Duodenal mucosa (tissue), 2 donors: ENCODE measurements at regions not wholly inside any gene's neighbourhood (a gene's known extent, or its start where the extent isn't known, plus 50 kb on each side); places are given as distances from the start of the nearest gene placed in this dataset.

ENCODE experiments used
- H3K27ac ChIP-seq: one replicate; pipeline ENCODE4 v1.7.0; 2013; ENCODE audit warnings: low read depth, low read length
- H3K27me3 ChIP-seq, 2 donors: one replicate each; pipeline ENCODE4 v1.7.0; 2013; ENCODE audit warnings: low read length in 2 of 2, control low read depth in 1 of 2; ENCODE audit not compliant: insufficient read depth in 2 of 2, control insufficient read depth in 1 of 2
- H3K36me3 ChIP-seq, 2 donors: one replicate each; pipeline ENCODE4 v1.7.0; 2013; ENCODE audit warnings: low read length in 2 of 2, control low read depth in 1 of 2; ENCODE audit not compliant: insufficient read depth in 2 of 2, control insufficient read depth in 1 of 2
- H3K4me1 ChIP-seq, 2 donors: one replicate each; pipeline ENCODE4 v1.7.0; 2013; ENCODE audit warnings: low read length in 2 of 2, control low read depth in 1 of 2; ENCODE audit not compliant: insufficient read depth in 2 of 2, control insufficient read depth in 1 of 2
- H3K4me3 ChIP-seq, 2 donors: one replicate each; pipeline ENCODE4 v1.7.0; 2013; ENCODE audit warnings: low read length in 2 of 2, low read depth in 1 of 2
- H3K9ac ChIP-seq, 2 donors: one replicate each; pipeline ENCODE4 v1.7.0; 2013; ENCODE audit warnings: low read length in 2 of 2, low read depth in 1 of 2
- H3K9me3 ChIP-seq, 2 donors: one replicate each; pipeline ENCODE4 v1.7.0; 2013; ENCODE audit warnings: low read length in 2 of 2, control low read depth in 1 of 2; ENCODE audit not compliant: control insufficient read depth in 1 of 2

DNA sequence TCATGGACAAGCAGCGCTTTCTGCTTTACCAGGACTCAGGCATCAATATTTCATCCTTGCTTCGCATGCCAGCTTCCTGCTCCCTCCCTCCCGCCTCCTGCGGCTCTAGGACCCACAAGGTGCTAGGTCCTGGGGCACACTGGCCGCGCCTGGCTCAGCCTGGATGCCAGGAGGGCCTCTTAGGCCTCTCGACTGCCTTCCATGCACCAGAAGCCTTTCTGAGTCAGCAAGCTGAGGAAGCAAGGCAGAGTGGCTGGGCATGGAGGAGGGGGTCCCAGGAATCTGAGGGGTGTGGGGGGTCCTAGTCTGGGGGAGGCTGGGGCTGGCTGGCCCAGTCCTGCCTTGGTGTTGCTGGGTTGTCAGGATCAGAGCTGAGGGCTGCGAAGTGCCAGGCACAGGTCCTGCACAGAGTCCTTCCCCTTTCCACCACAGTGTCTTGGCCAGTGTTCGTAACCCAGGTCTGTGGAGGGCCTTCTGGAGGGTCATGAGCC lies 61.0 kb upstream of the THY1 start:
- no peak overlapping the region for H3K9ac ChIP-seq
- no peaks in the 10 kb centered on the region for H3K36me3 ChIP-seq
- no peak overlapping the region for H3K27ac ChIP-seq
- H3K4me3 ChIP-seq, result no peak overlapping the region
- peaks cover 0 to 4% of the 10 kb centered on the region in 2 donors for H3K27me3 ChIP-seq
- peaks cover 0 to 4% of the 10 kb centered on the region in 2 donors for H3K4me1 ChIP-seq
- H3K9me3 ChIP-seq, result no peaks in the 10 kb centered on the region

DNA sequence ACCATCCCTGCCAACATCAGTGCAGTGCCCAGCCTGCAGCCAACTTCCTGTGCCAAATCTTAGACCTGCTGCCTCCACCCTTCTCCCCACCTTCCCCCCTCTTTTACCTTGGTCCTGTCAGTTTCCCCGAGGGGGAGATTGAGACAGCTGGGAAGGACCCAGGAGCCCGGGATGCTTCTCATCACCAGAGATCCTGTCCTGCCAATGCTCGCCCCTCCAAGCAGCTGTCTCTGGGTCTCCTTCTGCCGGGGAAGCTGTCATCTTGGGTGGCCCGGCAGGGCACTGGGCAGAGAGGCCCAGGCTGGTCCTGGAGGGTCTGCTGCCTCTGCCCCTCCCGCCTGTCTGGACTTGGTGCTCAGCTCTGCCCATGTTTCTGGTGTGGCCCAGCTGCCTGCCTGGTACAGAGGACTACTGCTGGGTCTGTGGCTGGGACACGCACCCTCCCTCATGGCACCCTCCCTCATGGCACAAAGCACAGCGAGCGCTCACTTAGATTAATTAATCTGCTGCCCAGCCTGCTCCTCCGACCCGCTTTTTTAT lies 60.4 kb upstream of the THY1 start:
- Histone ChIP-seq H3K27me3 (peaks cover 0 to 4% of the 10 kb centered on the region in 2 donors), H3K36me3 (no peaks in the 10 kb centered on the region), H3K27ac (no peak overlapping the region), H3K9me3 (no peaks in the 10 kb centered on the region), H3K4me1 (peaks cover 0 to 4% of the 10 kb centered on the region in 2 donors), H3K4me3 (no peak overlapping the region), H3K9ac (no peak overlapping the region)

DNA sequence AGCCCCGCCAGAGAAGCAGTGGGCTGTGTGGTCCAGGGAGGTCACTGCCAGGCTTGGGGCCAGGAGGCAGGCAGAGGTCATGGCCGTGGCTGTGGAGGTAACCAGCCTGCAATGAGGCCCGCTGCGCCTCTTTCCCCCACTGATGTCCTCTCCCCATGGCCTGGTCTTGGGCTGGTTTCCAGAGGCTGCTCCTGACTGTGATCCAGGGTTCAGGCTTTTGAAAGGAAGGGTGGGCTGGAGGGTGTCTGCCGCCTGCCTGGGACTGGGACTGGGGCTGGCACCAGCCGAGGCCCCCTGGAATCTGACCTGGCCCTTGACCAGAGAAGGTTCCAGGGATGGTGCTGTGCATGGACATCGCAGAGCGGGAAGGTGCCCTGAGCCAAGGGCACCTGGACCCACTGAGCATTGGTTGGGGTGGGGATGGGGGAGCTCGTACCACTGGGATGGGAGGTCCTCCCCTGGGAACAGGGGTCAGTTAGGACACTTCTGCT lies 59.6 kb upstream of the THY1 start:
- H3K9me3 ChIP-seq, result no peaks in the 10 kb centered on the region
- H3K27ac ChIP-seq, result no peak overlapping the region

DNA sequence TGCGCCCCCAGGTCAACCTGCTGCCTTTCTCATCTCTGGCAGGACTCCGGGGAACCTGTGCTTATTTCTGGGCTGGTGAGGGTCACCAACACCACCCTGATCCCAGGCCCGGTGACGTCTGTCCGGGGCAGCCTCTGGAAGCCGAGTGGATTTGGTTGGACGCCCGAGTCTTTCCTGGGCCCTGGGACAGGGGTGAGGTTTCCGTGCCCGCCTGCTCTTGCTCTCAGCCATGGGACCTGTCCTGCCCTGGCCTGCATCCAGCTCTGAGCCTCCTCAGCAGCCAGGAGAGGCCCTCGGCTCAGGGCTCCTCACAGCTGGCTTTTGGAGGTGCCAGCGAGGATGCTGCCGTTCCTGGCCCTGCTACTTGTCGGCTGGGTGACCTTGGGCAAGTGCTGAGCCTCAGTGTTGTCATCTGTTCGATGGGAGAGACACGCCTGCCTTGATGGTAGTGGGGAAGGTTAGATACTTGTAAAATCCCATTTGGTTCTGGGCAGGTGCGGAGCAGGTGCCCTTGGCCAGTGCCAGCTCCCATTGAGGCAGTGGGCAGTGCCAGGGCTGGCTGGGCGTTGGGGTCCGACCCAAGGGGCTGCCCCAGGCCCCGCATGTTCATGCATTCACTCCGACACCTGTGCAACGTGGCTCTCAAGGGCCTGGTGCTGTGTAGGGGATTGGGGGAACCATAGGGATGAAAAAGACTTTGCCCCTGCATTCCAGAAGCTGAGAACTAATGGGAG lies 58.9 kb upstream of the THY1 start:
- no peak overlapping the region for H3K27ac ChIP-seq
- peaks cover 0 to 4% of the 10 kb centered on the region in 2 donors for H3K27me3 ChIP-seq
- H3K9ac ChIP-seq, result no peak overlapping the region
- no peak overlapping the region for H3K4me3 ChIP-seq
- H3K9me3 ChIP-seq, result no peaks in the 10 kb centered on the region
- no peaks in the 10 kb centered on the region for H3K36me3 ChIP-seq
- H3K4me1 ChIP-seq, result peaks cover 0 to 4% of the 10 kb centered on the region in 2 donors

More for the DNA sequence above, 59.6 kb upstream of the THY1 start:
- no peak overlapping the region for H3K4me3 ChIP-seq
- H3K27me3 ChIP-seq, result peaks cover 0 to 4% of the 10 kb centered on the region in 2 donors
- H3K36me3 ChIP-seq, result no peaks in the 10 kb centered on the region
- no peak overlapping the region for H3K9ac ChIP-seq
- peaks cover 0 to 4% of the 10 kb centered on the region in 2 donors for H3K4me1 ChIP-seq

DNA sequence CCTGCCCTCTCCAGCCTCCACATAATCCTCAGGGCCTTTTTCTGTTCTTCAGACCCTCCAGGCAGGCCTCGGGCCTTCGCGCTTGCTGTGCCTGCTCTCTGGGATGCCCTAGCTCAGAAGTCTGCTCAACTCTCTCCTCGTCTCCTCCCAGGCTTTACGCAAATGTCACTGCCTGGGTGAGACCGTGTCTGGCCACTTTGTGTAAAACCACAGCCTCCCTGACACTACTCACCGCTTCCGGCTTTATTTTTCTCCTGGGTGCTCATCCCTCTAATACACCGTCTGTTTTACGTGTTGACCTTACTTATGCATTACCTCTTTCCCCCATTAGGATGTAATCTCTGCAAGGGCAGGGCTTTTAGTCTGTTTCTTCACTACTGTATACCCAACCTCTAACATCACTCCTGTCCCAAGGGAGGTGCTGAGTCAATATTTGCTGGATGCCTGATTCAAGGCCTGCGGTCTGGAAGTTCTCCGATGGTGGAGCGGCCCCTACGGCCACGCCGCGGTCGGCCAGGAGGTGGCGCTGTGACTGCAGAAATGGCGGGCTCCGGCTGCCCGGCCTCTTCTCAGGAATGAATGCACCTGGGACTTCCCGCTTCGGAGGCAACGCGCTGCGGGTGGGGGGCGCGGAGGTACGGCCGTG lies 58.2 kb upstream of the THY1 start:
- peaks cover 0 to 4% of the 10 kb centered on the region in 2 donors for H3K27me3 ChIP-seq
- H3K9me3 ChIP-seq, result no peaks in the 10 kb centered on the region
- H3K4me1 ChIP-seq, result peaks cover 0 to 4% of the 10 kb centered on the region in 2 donors
- no peaks in the 10 kb centered on the region for H3K36me3 ChIP-seq
- H3K4me3 ChIP-seq, result no peak overlapping the region
- no peak overlapping the region for H3K9ac ChIP-seq
- no peak overlapping the region for H3K27ac ChIP-seq

DNA sequence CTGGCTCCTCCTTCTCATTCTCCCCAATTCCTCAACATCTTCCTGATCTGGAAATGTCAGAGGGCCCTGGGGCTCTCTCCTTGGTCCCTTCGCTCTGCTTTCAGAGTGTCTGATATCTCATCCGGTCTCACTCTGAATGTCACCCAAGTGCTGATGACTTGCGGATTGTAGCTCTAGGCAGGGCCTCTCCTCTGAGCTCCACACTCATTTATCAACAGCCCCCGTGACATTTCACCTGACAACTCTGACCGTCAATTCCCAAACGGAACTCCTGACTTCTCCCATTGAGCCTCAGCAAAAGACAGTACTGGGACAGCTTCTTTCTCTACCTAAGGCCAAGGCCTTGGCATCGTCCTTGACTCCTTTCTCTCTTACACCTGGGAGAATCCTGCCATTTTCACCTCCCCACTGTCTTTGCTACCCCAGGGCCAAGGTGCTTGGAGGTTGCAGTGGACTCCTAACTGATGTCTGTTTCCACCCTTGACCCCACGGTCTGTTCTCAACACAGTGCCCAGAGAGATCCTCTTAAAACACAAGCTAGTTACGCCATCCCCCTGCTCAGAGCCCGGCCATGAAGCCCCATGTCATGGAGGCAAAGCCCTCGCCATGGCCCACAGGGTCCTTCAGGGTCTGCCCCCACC lies 57.5 kb upstream of the THY1 start:
- Histone ChIP-seq H3K9me3 (no peaks in the 10 kb centered on the region), H3K36me3 (no peaks in the 10 kb centered on the region), H3K4me3 (no peak overlapping the region), H3K27ac (no peak overlapping the region), H3K4me1 (peaks cover 0 to 4% of the 10 kb centered on the region in 2 donors), H3K27me3 (peaks cover 0 to 4% of the 10 kb centered on the region in 2 donors), H3K9ac (no peak overlapping the region)

DNA sequence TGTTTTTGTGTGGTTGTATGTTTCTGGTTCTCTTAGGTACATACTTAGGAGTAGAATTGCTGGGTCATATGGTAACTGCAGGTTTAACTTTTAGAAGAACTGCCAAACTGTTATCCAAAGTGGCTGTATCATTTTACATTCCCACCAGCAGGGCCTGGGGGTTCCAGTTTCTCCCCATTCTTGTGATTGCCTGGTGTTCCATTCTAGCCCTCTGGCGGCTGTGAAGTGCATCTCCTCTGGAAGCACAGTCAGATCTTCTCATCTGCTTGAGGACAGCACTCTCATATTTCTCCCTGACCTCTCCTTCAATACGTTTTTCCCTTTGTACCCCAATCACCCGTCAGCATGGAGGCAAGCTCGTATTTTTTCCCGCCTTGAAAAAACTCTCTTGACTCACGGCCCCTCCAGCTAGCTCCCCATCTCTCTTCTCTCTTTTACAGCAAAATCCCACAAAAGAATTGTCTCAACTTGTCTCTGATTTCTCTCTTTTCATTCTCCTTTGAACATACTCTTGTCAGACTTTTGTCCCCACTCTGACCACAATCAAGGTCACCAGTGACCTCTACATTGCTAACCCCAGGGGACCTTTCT lies 56.8 kb upstream of the THY1 start:
- Histone ChIP-seq H3K9ac (no peak overlapping the region), H3K4me3 (no peak overlapping the region), H3K27me3 (peaks cover 0 to 4% of the 10 kb centered on the region in 2 donors), H3K4me1 (peaks cover 0 to 4% of the 10 kb centered on the region in 2 donors), H3K36me3 (no peaks in the 10 kb centered on the region), H3K9me3 (no peaks in the 10 kb centered on the region), H3K27ac (no peak overlapping the region)

DNA sequence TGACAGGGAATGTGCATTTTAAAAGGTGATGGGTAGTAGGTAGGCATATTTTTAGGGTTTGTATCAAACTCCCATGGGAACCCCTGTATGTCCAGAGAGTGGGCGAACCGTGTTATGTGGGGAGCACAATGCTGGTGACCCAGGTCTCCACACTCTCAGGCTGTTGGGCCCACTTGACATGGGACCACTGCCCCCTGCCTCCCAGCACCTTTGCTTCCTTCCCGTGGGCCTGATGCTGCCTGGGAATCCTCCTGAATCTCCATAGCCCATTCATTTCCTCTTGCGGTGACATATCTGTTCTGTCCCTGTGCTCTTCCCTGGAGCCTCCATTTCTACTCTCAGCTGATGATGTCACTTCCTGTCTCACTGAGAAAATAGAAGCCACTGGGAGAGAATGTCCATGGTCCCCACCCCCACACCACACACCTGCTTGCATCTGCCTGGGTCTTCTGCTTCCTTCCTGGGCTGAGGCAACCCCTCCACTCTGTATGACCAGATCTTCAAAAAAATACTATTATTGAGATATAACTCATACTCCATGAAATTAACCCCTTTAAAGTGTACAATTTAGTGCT lies 55.8 kb upstream of the THY1 start:
- peaks cover 0 to 4% of the 10 kb centered on the region in 2 donors for H3K27me3 ChIP-seq
- H3K36me3 ChIP-seq, result no peaks in the 10 kb centered on the region
- H3K9me3 ChIP-seq, result no peaks in the 10 kb centered on the region
- peaks cover 0 to 4% of the 10 kb centered on the region in 2 donors for H3K4me1 ChIP-seq
- H3K27ac ChIP-seq, result no peak overlapping the region
- H3K9ac ChIP-seq, result no peak overlapping the region
- no peak overlapping the region for H3K4me3 ChIP-seq

DNA sequence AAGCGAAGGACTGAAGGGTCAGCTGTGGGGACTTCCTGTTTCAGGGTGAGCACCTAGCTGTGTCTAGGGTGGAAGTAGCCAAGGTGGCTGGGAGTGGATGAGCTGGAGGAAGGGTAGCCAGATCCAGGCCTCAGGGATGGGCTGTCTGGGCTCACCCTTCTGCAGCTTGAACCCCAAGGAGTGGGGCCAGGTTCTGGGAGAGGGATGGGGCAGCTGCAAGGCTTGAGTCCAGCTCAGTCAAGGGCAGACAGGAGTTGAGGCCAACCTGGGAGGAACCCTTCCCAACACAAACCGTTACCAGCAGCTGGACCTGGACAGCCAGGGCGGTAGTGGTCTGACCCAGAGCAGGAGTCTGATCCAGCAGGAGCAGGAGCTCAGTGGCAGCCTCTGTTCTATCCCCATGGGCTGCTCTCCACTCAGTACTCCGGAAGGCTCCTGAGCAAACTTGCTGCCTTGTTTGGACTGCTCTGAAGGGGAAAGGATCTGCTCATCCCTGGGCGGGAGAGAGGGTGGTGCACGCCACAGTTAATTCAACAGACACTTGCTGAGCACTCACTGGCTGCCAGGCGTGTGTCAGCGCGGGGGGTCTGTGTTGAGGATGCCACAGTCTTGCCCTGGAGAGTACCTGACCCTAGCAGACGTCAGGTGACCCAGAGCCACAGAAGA lies 53.8 kb upstream of the THY1 start:
- H3K4me3 ChIP-seq, result no peak overlapping the region
- H3K4me1 ChIP-seq, result peaks cover 0 to 4% of the 10 kb centered on the region in 2 donors
- no peak overlapping the region for H3K27ac ChIP-seq
- H3K9ac ChIP-seq, result no peak overlapping the region
- no peaks in the 10 kb centered on the region for H3K27me3 ChIP-seq
- no peaks in the 10 kb centered on the region for H3K9me3 ChIP-seq
- H3K36me3 ChIP-seq, result no peaks in the 10 kb centered on the region
